ENCODE measurements at regions not wholly inside any gene's neighbourhood (a gene's known extent, or its start where the extent isn't known, plus 50 kb on each side); places are given as distances from the start of the nearest gene placed in this dataset.

- TF ChIP-seq POLR2A (IDR thresholded peaks at IDR 0.05) (no peak), CTCF (IDR thresholded peaks at IDR 0.05) (no peak), EP300 (IDR thresholded peaks at IDR 0.05) (no peak)
These were observed 110.3 kb downstream of the BRD1 start for GRCh38 chr22:49717322-49717919.
